Natural killer cell (primary cell): ENCODE measurements at regions not wholly inside any gene's neighbourhood (a gene's known extent, or its start where the extent isn't known, plus 50 kb on each side); places are given as distances from the start of the nearest gene placed in this dataset.

Experiments used
- ATAC-seq, 3 donors: fragments of 150-1000 bp in 2 of 3; fragments of 200-7000 bp in 1 of 3; cut with Tn5 transposase; 1 replicate in 1 of 3; 2 replicates in 2 of 3; pipeline ENCODE4 v1.10.0; 2021; ENCODE audit warnings: mild to moderate bottlenecking in 2 of 3, moderate library complexity in 2 of 3
- DNase-seq, 2 donors: peaks; one replicate each; pipeline versions ENCODE4 v3.0.0 to v3.0.0-alpha.2; 2013 to 2021; ENCODE audit warnings: mixed read lengths in 1 of 2
- H3K27ac ChIP-seq: one replicate; pipeline ENCODE4 v1.5.1; 2013; ENCODE audit warnings: mild to moderate bottlenecking, low read length
- H3K27me3 ChIP-seq: one replicate; pipeline ENCODE4 v1.6.1; 2013; ENCODE audit warnings: low read length; ENCODE audit not compliant: control insufficient read depth, insufficient read depth
- H3K36me3 ChIP-seq: one replicate; pipeline ENCODE4 v1.6.1; 2013; ENCODE audit warnings: low read length; ENCODE audit not compliant: control insufficient read depth, insufficient read depth
- H3K4me1 ChIP-seq: one replicate; pipeline ENCODE4 v1.6.1; 2013; ENCODE audit warnings: low read length; ENCODE audit not compliant: control insufficient read depth, insufficient read depth
- H3K4me3 ChIP-seq: one replicate; pipeline ENCODE4 v1.5.1; 2013; ENCODE audit warnings: low read length
- H3K9me3 ChIP-seq: one replicate; pipeline ENCODE4 v1.6.1; 2013; ENCODE audit warnings: low read length; ENCODE audit not compliant: control insufficient read depth, insufficient read depth
- H3K27ac Mint-ChIP-seq, 2 donors: one replicate each; pipeline ENCODE4 v1.8.0; 2022; ENCODE audit warnings: mild to moderate bottlenecking in 2 of 2, mixed read lengths in 2 of 2, moderate library complexity in 1 of 2
- H3K27me3 Mint-ChIP-seq, 2 donors: one replicate each; pipeline ENCODE4 v1.8.0; 2022; ENCODE audit warnings: low read depth in 2 of 2, mixed read lengths in 2 of 2
- H3K36me3 Mint-ChIP-seq: one replicate; pipeline ENCODE4 v1.8.0; 2022; ENCODE audit warnings: mixed read lengths
- H3K4me1 Mint-ChIP-seq, 2 donors: one replicate each; pipeline ENCODE4 v1.8.0; 2022; ENCODE audit warnings: mixed read lengths in 2 of 2
- H3K4me3 Mint-ChIP-seq: one replicate; pipeline ENCODE4 v1.8.0; 2022; ENCODE audit warnings: mild to moderate bottlenecking, moderate library complexity, mixed read lengths
- H3K9me3 Mint-ChIP-seq, 2 donors: one replicate each; pipeline ENCODE4 v1.8.0; 2022; ENCODE audit warnings: mixed read lengths in 2 of 2
- WGBS: methylation state at CpG from one replicate; pipeline ENCODE4 v1.1.7; 2013; ENCODE audit warnings: missing lambda C conversion rate; ENCODE audit not compliant: insufficient coverage; 5-methylcytosine and 5-hydroxymethylcytosine counted together
- intact Hi-C: fragments of 100-400 bp; cut with micrococcal nuclease; formaldehyde crosslinking; loops from one replicate; pipeline ENCODE4 v1.14.2; 2022
- TF ChIP-seq, protein P1 (sequence below): fragments of 200-600 bp; IDR thresholded peaks from one replicate; pipeline ENCODE4 v1.8.0; 2022; ENCODE audit warnings: antibody characterized with exemption

DNA sequence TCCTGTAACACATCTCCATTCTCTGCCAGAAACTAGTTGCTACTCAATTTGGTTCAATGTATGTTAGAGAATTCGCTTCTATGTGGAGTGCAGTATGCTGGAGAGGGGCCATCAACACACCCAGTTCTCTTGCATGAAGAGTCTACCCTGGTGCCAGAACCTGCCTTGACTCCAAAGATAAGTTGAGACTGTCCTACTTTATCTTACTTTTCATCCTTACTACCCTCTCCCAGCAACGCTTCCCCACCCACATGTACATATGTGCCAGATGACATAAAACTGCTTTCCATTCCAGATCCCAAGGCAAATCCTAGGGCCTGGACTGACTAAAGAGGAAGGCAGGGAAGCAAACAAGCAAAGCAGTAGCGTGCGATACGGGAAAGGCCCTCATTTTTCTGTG is 442.6 kb upstream of the THRB start:
- Histone ChIP-seq H3K9me3 (no peaks in the 10 kb centered on the region), H3K27me3 (no peaks in the 10 kb centered on the region), H3K4me3 (no peak overlapping the region), H3K36me3 (no peaks in the 10 kb centered on the region), H3K27ac (no peak overlapping the region), H3K4me1 (no peaks in the 10 kb centered on the region)
- peaks cover 0 to 2% of the 10 kb centered on the region in 2 donors for H3K9me3 Mint-ChIP-seq
- intact Hi-C loops = no loop called here
- ATAC-seq (no peak), DNase-seq (no peak)
- no peaks in the 10 kb centered on the region for H3K36me3 Mint-ChIP-seq
- TF ChIP-seq, protein P1, sequence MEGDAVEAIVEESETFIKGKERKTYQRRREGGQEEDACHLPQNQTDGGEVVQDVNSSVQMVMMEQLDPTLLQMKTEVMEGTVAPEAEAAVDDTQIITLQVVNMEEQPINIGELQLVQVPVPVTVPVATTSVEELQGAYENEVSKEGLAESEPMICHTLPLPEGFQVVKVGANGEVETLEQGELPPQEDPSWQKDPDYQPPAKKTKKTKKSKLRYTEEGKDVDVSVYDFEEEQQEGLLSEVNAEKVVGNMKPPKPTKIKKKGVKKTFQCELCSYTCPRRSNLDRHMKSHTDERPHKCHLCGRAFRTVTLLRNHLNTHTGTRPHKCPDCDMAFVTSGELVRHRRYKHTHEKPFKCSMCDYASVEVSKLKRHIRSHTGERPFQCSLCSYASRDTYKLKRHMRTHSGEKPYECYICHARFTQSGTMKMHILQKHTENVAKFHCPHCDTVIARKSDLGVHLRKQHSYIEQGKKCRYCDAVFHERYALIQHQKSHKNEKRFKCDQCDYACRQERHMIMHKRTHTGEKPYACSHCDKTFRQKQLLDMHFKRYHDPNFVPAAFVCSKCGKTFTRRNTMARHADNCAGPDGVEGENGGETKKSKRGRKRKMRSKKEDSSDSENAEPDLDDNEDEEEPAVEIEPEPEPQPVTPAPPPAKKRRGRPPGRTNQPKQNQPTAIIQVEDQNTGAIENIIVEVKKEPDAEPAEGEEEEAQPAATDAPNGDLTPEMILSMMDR = no peak
- WGBS = 84% methylated on average over 5 of the region's 5 CpGs
- H3K27me3 Mint-ChIP-seq = no peaks in the 10 kb centered on the region
- no peaks in the 10 kb centered on the region for H3K4me1 Mint-ChIP-seq
- H3K4me3 Mint-ChIP-seq = no peak overlapping the region
- H3K27ac Mint-ChIP-seq = no peak overlapping the region

DNA sequence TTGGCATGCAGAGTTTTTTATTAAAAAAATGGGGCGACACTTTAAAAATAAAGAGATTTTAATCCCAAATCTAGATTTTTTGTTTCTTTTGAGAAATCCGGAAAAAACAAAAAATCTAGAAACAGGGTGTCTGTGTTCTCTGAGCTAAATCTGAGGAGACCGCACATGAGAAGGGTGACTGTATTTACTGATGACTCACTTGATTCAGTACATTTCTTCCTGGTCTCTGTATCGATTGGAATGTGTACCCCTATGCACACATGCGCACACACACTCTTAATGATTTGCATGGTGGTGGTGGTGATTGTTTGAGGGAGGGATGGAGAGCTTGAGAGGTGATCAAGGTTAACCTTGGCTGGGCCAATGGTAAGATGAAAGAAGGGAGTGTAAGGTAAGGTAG is 443.1 kb upstream of the THRB start:
- no peak overlapping the region for H3K4me3 Mint-ChIP-seq
- no peaks in the 10 kb centered on the region for H3K9me3 ChIP-seq
- no peaks in the 10 kb centered on the region for H3K4me1 ChIP-seq
- no peak overlapping the region for H3K27ac Mint-ChIP-seq
- WGBS = 96% methylated on average over 3 of the region's 5 CpGs
- peaks cover 0 to 2% of the 10 kb centered on the region in 2 donors for H3K9me3 Mint-ChIP-seq
- no peaks in the 10 kb centered on the region for H3K27me3 Mint-ChIP-seq
- intact Hi-C loops = no loop called here
- TF ChIP-seq, protein P1 = no peak
- no peaks in the 10 kb centered on the region for H3K27me3 ChIP-seq
- no peaks in the 10 kb centered on the region for H3K36me3 Mint-ChIP-seq
- no peak for ATAC-seq
- DNase-seq = no peak
- no peak overlapping the region for H3K4me3 ChIP-seq
- no peaks in the 10 kb centered on the region for H3K4me1 Mint-ChIP-seq
- no peaks in the 10 kb centered on the region for H3K36me3 ChIP-seq
- H3K27ac ChIP-seq = no peak overlapping the region

DNA sequence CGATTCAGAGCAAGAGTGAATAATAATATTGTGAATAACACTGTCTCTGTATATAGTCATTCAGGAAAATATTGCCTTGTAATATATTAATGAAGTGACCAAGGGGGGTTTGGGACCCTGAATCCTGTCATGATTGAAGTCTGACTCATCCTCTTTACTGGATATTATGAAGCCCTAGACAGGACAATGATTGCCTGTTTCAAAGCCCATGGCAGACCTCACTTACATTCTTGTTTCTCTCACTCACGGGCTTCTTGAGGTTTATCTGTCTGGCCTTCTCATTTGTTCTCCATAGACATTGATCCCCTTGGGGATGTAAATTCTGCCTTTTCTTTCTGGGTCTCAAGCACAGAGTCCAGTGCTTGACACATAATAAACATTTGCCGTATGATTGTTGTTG is 449.3 kb upstream of the THRB start:
- no peaks in the 10 kb centered on the region for H3K9me3 ChIP-seq
- TF ChIP-seq, protein P1 = no peak
- no peaks in the 10 kb centered on the region for H3K36me3 ChIP-seq
- Mint-ChIP-seq H3K4me3 (no peak overlapping the region), H3K27ac (no peak overlapping the region), H3K27me3 (no peaks in the 10 kb centered on the region), H3K9me3 (peaks cover 0 to 4% of the 10 kb centered on the region in 2 donors), H3K36me3 (no peaks in the 10 kb centered on the region), H3K4me1 (no peaks in the 10 kb centered on the region)
- H3K27me3 ChIP-seq = no peaks in the 10 kb centered on the region
- H3K4me3 ChIP-seq = no peak overlapping the region
- 87% methylated on average over 2 of the region's 3 CpGs for WGBS
- intact Hi-C loops = no loop called here
- no peaks in the 10 kb centered on the region for H3K4me1 ChIP-seq
- ATAC-seq (no peak), DNase-seq (no peak)
- H3K27ac ChIP-seq = no peak overlapping the region

DNA sequence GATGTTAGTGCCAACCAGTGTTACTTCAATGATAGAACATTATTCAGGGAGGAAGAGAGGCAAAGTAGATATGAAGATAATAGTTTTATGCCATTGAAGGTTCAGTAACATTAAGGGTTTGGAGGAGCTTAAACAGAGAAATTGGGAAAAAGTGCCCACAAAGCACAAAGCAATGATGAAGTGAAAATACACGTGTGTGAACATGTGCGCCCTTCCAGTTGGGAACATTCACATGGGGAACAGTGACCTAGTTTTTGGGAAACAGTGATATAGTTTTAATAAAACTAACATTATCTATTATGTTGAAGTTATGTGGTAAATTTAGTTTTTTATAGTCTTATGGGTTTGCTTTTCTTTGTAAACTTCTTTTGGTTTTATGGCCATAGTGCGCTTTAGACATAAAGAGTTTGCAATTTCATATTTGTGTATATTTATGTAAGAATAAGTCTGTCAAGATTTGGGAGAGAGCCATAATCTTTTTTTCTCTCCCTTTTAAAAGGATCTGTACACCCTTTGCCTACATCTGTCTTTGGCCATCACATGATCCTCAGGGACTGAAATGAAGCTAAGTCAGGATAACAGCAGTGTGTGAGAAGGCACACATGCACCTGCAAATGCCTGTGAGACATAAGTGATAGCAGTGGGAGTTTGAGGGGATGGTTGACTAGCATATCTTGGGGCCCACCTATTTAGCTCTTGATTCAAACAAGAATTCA is 450.3 kb upstream of the THRB start:
- Mint-ChIP-seq H3K4me3 (no peak overlapping the region), H3K9me3 (peaks cover 0 to 4% of the 10 kb centered on the region in 2 donors), H3K27ac (no peak overlapping the region), H3K4me1 (no peaks in the 10 kb centered on the region), H3K36me3 (no peaks in the 10 kb centered on the region), H3K27me3 (no peaks in the 10 kb centered on the region)
- TF ChIP-seq, protein P1 = no peak
- 92% methylated on average over 3 of the region's 3 CpGs for WGBS
- Histone ChIP-seq H3K27me3 (no peaks in the 10 kb centered on the region), H3K4me3 (no peak overlapping the region), H3K4me1 (no peaks in the 10 kb centered on the region), H3K27ac (no peak overlapping the region), H3K36me3 (no peaks in the 10 kb centered on the region), H3K9me3 (no peaks in the 10 kb centered on the region)
- no peak for ATAC-seq
- intact Hi-C loops = no loop called here
- DNase-seq = no peak
